Caco-2 (cell line): ENCODE measurements at regions not wholly inside any gene's neighbourhood (a gene's known extent, or its start where the extent isn't known, plus 50 kb on each side); places are given as distances from the start of the nearest gene placed in this dataset.

ENCODE experiments used
- BruUV-seq: library from RNA; stranded (reverse); fragments of 400-500 nt; replicated peaks from 2 replicates; lab custom pipeline; 2021; lab: Mats Ljungman, UMichigan
- CTCF ChIA-PET: fragments of 300-600 bp; sonication (Branson Sonifier 250); formaldehyde crosslinking; loops from one replicate; lab custom pipeline; 2022; ENCODE audit warnings: antibody characterized with exemption; lab: Charles Lee
- POLR2A ChIA-PET: fragments of 300-600 bp; sonication (Branson Sonifier 250); formaldehyde crosslinking; loops from one replicate; lab custom pipeline; 2022; ENCODE audit warnings: antibody characterized with exemption; lab: Charles Lee
- DNase-seq, 2 experiments: peaks; one replicate each; pipeline versions ENCODE4 v3.0.0 to v3.0.0-alpha.2; 2020 to 2022
- H3K27me3 ChIP-seq: replicated peaks from 2 replicates; pipeline ENCODE4 v1.6.0; 2011; ENCODE audit warnings: low read length; ENCODE audit not compliant: control insufficient read depth, insufficient read depth
- H3K36me3 ChIP-seq: 2 replicates; pipeline ENCODE4 v1.5.1; 2011; ENCODE audit warnings: low read length; ENCODE audit not compliant: control insufficient read depth, insufficient read depth
- H3K4me1 ChIP-seq: fragments of 250-450 bp; sonication (Bioruptor Pico); 2 replicates; pipeline ENCODE4 v1.5.1; 2020; ENCODE audit warnings: mild to moderate bottlenecking
- H3K4me3 ChIP-seq: 2 replicates; pipeline ENCODE4 v1.5.1; 2011; ENCODE audit warnings: low read depth, mild to moderate bottlenecking, control low read depth, low read length
- H3K9me3 ChIP-seq: fragments of 250-450 bp; sonication (Bioruptor Pico); 2 replicates; pipeline ENCODE4 v1.5.1; 2020; ENCODE audit warnings: mild to moderate bottlenecking, moderate library complexity
- H3K27ac Mint-ChIP-seq: one replicate; pipeline ENCODE4 v1.8.0; 2022; ENCODE audit warnings: mixed read lengths; ENCODE audit not compliant: unreplicated experiment
- H3K27me3 Mint-ChIP-seq: one replicate; pipeline ENCODE4 v1.8.0; 2022; ENCODE audit warnings: mixed read lengths; ENCODE audit not compliant: insufficient read depth, unreplicated experiment
- H3K36me3 Mint-ChIP-seq: one replicate; pipeline ENCODE4 v1.8.0; 2022; ENCODE audit warnings: mild to moderate bottlenecking, mixed read lengths; ENCODE audit not compliant: insufficient read depth, unreplicated experiment
- H3K4me1 Mint-ChIP-seq: one replicate; pipeline ENCODE4 v1.8.0; 2022; ENCODE audit warnings: low read depth, mixed read lengths; ENCODE audit not compliant: unreplicated experiment
- H3K4me3 Mint-ChIP-seq: one replicate; pipeline ENCODE4 v1.8.0; 2022; ENCODE audit warnings: mild to moderate bottlenecking, moderate library complexity, mixed read lengths; ENCODE audit not compliant: unreplicated experiment
- H3K9me3 Mint-ChIP-seq: one replicate; pipeline ENCODE4 v1.8.0; 2022; ENCODE audit warnings: mixed read lengths; ENCODE audit not compliant: unreplicated experiment
- CTCF ChIP-seq, 2 experiments: fragments of 200-600 bp in 1 of 2; IDR thresholded peaks; 1 replicate in 1 of 2; 2 replicates in 1 of 2; pipeline versions ENCODE4 v1.5.1 to v1.8.0; 2011 to 2022; ENCODE audit warnings: antibody characterized with exemption in 1 of 2, control low read depth in 1 of 2, inconsistent platforms in 1 of 2, low read depth in 1 of 2, low read length in 1 of 2, mild to moderate bottlenecking in 1 of 2, moderate library complexity in 1 of 2; ENCODE audit not compliant: insufficient read depth in 1 of 2, severe bottlenecking in 1 of 2, unreplicated experiment in 1 of 2
- intact Hi-C: fragments of 100-400 bp; cut with micrococcal nuclease; formaldehyde crosslinking; loops from one replicate; pipeline ENCODE4 v1.10.0; 2022; ENCODE audit not compliant: unreplicated experiment

- Mint-ChIP-seq H3K4me1 (no peaks in the 10 kb centered on the region), H3K9me3 (peaks cover 6% of the 10 kb centered on the region), H3K4me3 (no peak overlapping the region), H3K27me3 (peaks cover 16% of the 10 kb centered on the region), H3K27ac (no peak overlapping the region), H3K36me3 (no peaks in the 10 kb centered on the region)
- ChIA-PET POLR2A (no interaction called here), CTCF (no interaction called here)
- Histone ChIP-seq H3K9me3 (no peaks in the 10 kb centered on the region), H3K36me3 (no peaks in the 10 kb centered on the region), H3K4me1 (no peaks in the 10 kb centered on the region), H3K4me3 (no peak overlapping the region), H3K27me3 (no peaks in the 10 kb centered on the region)
- no TSS peak for BruUV-seq
- intact Hi-C loops, result no loop called here
- DNase-seq, result no peak
- TF ChIP-seq CTCF (IDR thresholded peaks at IDR 0.05; ENCODE audit: insufficient read depth in 1 of 2, low read depth in 1 of 2, low read length in 1 of 2, severe bottlenecking in 1 of 2, unreplicated experiment in 1 of 2), result no peak
Observed at GRCh38 chr6:18551228-18551627, 164.1 kb downstream of the RNF144B start.

GRCh38 chr6:18555750-18556149 lies 168.6 kb downstream of the RNF144B start:
- no peak for TF ChIP-seq CTCF (IDR thresholded peaks at IDR 0.05; ENCODE audit: insufficient read depth in 1 of 2, low read depth in 1 of 2, low read length in 1 of 2, severe bottlenecking in 1 of 2, unreplicated experiment in 1 of 2)
- no peak for DNase-seq
- BruUV-seq, result no TSS peak
- POLR2A ChIA-PET, result no interaction called here
- Mint-ChIP-seq H3K4me3 (no peak overlapping the region), H3K9me3 (no peaks in the 10 kb centered on the region), H3K36me3 (no peaks in the 10 kb centered on the region), H3K4me1 (no peaks in the 10 kb centered on the region), H3K27ac (no peak overlapping the region), H3K27me3 (peaks cover 27% of the 10 kb centered on the region)
- intact Hi-C loops, result no loop called here
- H3K4me3 ChIP-seq, result no peak overlapping the region
- CTCF ChIA-PET, result no interaction called here
- H3K36me3 ChIP-seq, result no peaks in the 10 kb centered on the region
- H3K27me3 ChIP-seq, result no peaks in the 10 kb centered on the region
- H3K9me3 ChIP-seq, result no peaks in the 10 kb centered on the region
- H3K4me1 ChIP-seq, result no peaks in the 10 kb centered on the region

- Histone ChIP-seq H3K9me3 (no peaks in the 10 kb centered on the region), H3K36me3 (no peaks in the 10 kb centered on the region), H3K4me3 (no peak overlapping the region), H3K4me1 (peaks cover 10% of the 10 kb centered on the region), H3K27me3 (no peaks in the 10 kb centered on the region)
- H3K27ac Mint-ChIP-seq, result no peak overlapping the region
- H3K9me3 Mint-ChIP-seq, result no peaks in the 10 kb centered on the region
- H3K4me1 Mint-ChIP-seq, result peaks cover 7% of the 10 kb centered on the region
- no peak for DNase-seq
- ChIA-PET CTCF (no interaction called here), POLR2A (no interaction called here)
- BruUV-seq, result no TSS peak
- H3K4me3 Mint-ChIP-seq, result no peak overlapping the region
- intact Hi-C loops, result no loop called here
- TF ChIP-seq CTCF (IDR thresholded peaks at IDR 0.05; ENCODE audit: insufficient read depth in 1 of 2, low read depth in 1 of 2, low read length in 1 of 2, severe bottlenecking in 1 of 2, unreplicated experiment in 1 of 2), result no peak
- H3K36me3 Mint-ChIP-seq, result no peaks in the 10 kb centered on the region
- peaks cover 16% of the 10 kb centered on the region for H3K27me3 Mint-ChIP-seq
Observed at GRCh38 chr6:18561037-18561750, 174.0 kb downstream of the RNF144B start.
